ENCODE measurements at regions not wholly inside any gene's neighbourhood (a gene's known extent, or its start where the extent isn't known, plus 50 kb on each side); places are given as distances from the start of the nearest gene placed in this dataset.

GRCh38 chr6:88483424-88483823 lies 317.3 kb upstream of the CNR1 start:
- Mint-ChIP-seq H3K4me3 (ENCODE audit: unreplicated experiment) (no peak overlapping the region), H3K4me1 (ENCODE audit: insufficient read depth, unreplicated experiment) (no peaks in the 10 kb centered on the region), H3K36me3 (ENCODE audit: insufficient read depth, unreplicated experiment) (no peaks in the 10 kb centered on the region), H3K9me3 (ENCODE audit: unreplicated experiment) (peaks cover 17% of the 10 kb centered on the region), H3K27me3 (ENCODE audit: insufficient read depth, unreplicated experiment) (no peaks in the 10 kb centered on the region), H3K27ac (ENCODE audit: low read depth, unreplicated experiment) (no peak overlapping the region)
- no peak for DNase-seq (ENCODE audit: unreplicated experiment)
- no TSS peak for BruUV-seq (replicated peaks)
- POLR2A ChIA-PET = no interaction called here
- CTCF ChIA-PET = interaction anchor here (0.7 to 2.5 kb wide), 2 partner anchors 9 to 539 kb away, joined by 4 to 10 read pairs; no protein-coding TSS in a partner anchor
- intact Hi-C loops (cut with micrococcal nuclease) = no loop called here
- no peak for TF ChIP-seq CTCF (IDR thresholded peaks at IDR 0.05; ENCODE audit: unreplicated experiment)

- intact Hi-C loops (cut with micrococcal nuclease) = no loop called here
- Mint-ChIP-seq H3K27ac (ENCODE audit: low read depth, unreplicated experiment) (no peak overlapping the region), H3K36me3 (ENCODE audit: insufficient read depth, unreplicated experiment) (no peaks in the 10 kb centered on the region), H3K27me3 (ENCODE audit: insufficient read depth, unreplicated experiment) (no peaks in the 10 kb centered on the region), H3K4me1 (ENCODE audit: insufficient read depth, unreplicated experiment) (no peaks in the 10 kb centered on the region), H3K9me3 (ENCODE audit: unreplicated experiment) (peaks cover 17% of the 10 kb centered on the region), H3K4me3 (ENCODE audit: unreplicated experiment) (no peak overlapping the region)
- BruUV-seq (replicated peaks) = no TSS peak
- TF ChIP-seq CTCF (IDR thresholded peaks at IDR 0.05; ENCODE audit: unreplicated experiment) = no peak
- CTCF ChIA-PET = interaction anchor here (0.7 kb wide), 1 partner anchor 236 kb away, joined by 3 read pairs; no protein-coding TSS in a partner anchor
- POLR2A ChIA-PET = no interaction called here
- DNase-seq (ENCODE audit: unreplicated experiment) = no peak
Observed at GRCh38 chr6:88482465-88482864, 316.3 kb upstream of the CNR1 start.

GRCh38 chr6:88481519-88481918 lies 315.4 kb upstream of the CNR1 start:
- H3K36me3 Mint-ChIP-seq (ENCODE audit: insufficient read depth, unreplicated experiment) = no peaks in the 10 kb centered on the region
- H3K27me3 Mint-ChIP-seq (ENCODE audit: insufficient read depth, unreplicated experiment) = no peaks in the 10 kb centered on the region
- intact Hi-C loops (cut with micrococcal nuclease) = no loop called here
- peaks cover 17% of the 10 kb centered on the region for H3K9me3 Mint-ChIP-seq (ENCODE audit: unreplicated experiment)
- no peaks in the 10 kb centered on the region for H3K4me1 Mint-ChIP-seq (ENCODE audit: insufficient read depth, unreplicated experiment)
- CTCF ChIA-PET = no interaction called here
- TF ChIP-seq CTCF (IDR thresholded peaks at IDR 0.05; ENCODE audit: unreplicated experiment) = no peak
- no peak for DNase-seq (ENCODE audit: unreplicated experiment)
- no peak overlapping the region for H3K4me3 Mint-ChIP-seq (ENCODE audit: unreplicated experiment)
- no TSS peak for BruUV-seq (replicated peaks)
- POLR2A ChIA-PET = no interaction called here
- no peak overlapping the region for H3K27ac Mint-ChIP-seq (ENCODE audit: low read depth, unreplicated experiment)

- TF ChIP-seq CTCF (IDR thresholded peaks at IDR 0.05; ENCODE audit: unreplicated experiment) = no peak
- POLR2A ChIA-PET = no interaction called here
- no peak for DNase-seq (ENCODE audit: unreplicated experiment)
- CTCF ChIA-PET = interaction anchor here (1.6 kb wide), 1 partner anchor 12 kb away, joined by 5 read pairs; no protein-coding TSS in a partner anchor
- Mint-ChIP-seq H3K4me1 (ENCODE audit: insufficient read depth, unreplicated experiment) (no peaks in the 10 kb centered on the region), H3K27me3 (ENCODE audit: insufficient read depth, unreplicated experiment) (no peaks in the 10 kb centered on the region), H3K36me3 (ENCODE audit: insufficient read depth, unreplicated experiment) (no peaks in the 10 kb centered on the region), H3K27ac (ENCODE audit: low read depth, unreplicated experiment) (no peak overlapping the region), H3K9me3 (ENCODE audit: unreplicated experiment) (peaks cover 17% of the 10 kb centered on the region), H3K4me3 (ENCODE audit: unreplicated experiment) (no peak overlapping the region)
- intact Hi-C loops (cut with micrococcal nuclease) = no loop called here
- BruUV-seq (replicated peaks) = no TSS peak
Observed at GRCh38 chr6:88480816-88481215, 314.7 kb upstream of the CNR1 start.
